Naive thymus-derived CD4-positive, alpha-beta T cell (primary cell): ENCODE measurements at regions not wholly inside any gene's neighbourhood (a gene's known extent, or its start where the extent isn't known, plus 50 kb on each side); places are given as distances from the start of the nearest gene placed in this dataset.

Experiments
- ATAC-seq: fragments of 150-1000 bp; cut with Tn5 transposase; 2 replicates; pipeline ENCODE4 v1.10.0; 2021; ENCODE audit warnings: mild to moderate bottlenecking, moderate library complexity
- CTCF ChIA-PET: fragments of 350-600 bp; sonication (Branson Sonifier 250); formaldehyde crosslinking; loops from one replicate; lab custom pipeline; 2021; ENCODE audit warnings: antibody characterized with exemption; lab: Charles Lee
- POLR2A ChIA-PET: fragments of 350-600 bp; sonication (Branson Sonifier 250); formaldehyde crosslinking; loops from one replicate; lab custom pipeline; 2021; ENCODE audit warnings: antibody characterized with exemption, inconsistent platforms; lab: Charles Lee
- DNase-seq, 9 donors: peaks; one replicate each; pipeline versions ENCODE4 v3.0.0 to v3.0.0-alpha.2; 2020 to 2022; ENCODE audit warnings: mixed read lengths in 1 of 9
- H3K27ac ChIP-seq: one replicate; pipeline ENCODE4 v1.7.0; 2013; ENCODE audit warnings: mild to moderate bottlenecking, low read depth, low read length, moderate library complexity
- H3K27me3 ChIP-seq, 2 donors: one replicate each; pipeline ENCODE4 v1.7.0; 2013; ENCODE audit warnings: low read length in 2 of 2, mild to moderate bottlenecking in 2 of 2, moderate library complexity in 2 of 2; ENCODE audit not compliant: control insufficient read depth in 2 of 2, insufficient read depth in 2 of 2
- H3K36me3 ChIP-seq, 3 experiments: 1 replicate in 2 of 3; 2 replicates in 1 of 3; pipeline ENCODE4 v1.7.0; 2013; ENCODE audit warnings: low read length in 3 of 3, mild to moderate bottlenecking in 3 of 3, moderate library complexity in 1 of 3; ENCODE audit not compliant: insufficient read depth in 3 of 3, control insufficient read depth in 2 of 3
- H3K4me1 ChIP-seq, 2 donors: one replicate each; pipeline ENCODE4 v1.7.0; 2013; ENCODE audit warnings: low read length in 2 of 2, mild to moderate bottlenecking in 2 of 2, moderate library complexity in 1 of 2; ENCODE audit not compliant: control insufficient read depth in 2 of 2, insufficient read depth in 2 of 2
- H3K4me3 ChIP-seq: 2 replicates; pipeline ENCODE4 v1.7.0; 2013; ENCODE audit warnings: mild to moderate bottlenecking, low read length
- H3K9me3 ChIP-seq, 3 experiments: 1 replicate in 2 of 3; 2 replicates in 1 of 3; pipeline ENCODE4 v1.7.0; 2013; ENCODE audit warnings: low read length in 3 of 3; ENCODE audit not compliant: control insufficient read depth in 2 of 3
- H3K27ac Mint-ChIP-seq, 9 donors: one replicate each; pipeline ENCODE4 v1.8.0; 2020 to 2022; ENCODE audit warnings: mixed read lengths in 9 of 9, mild to moderate bottlenecking in 8 of 9, moderate library complexity in 5 of 9, inconsistent platforms in 2 of 9
- H3K27me3 Mint-ChIP-seq, 5 donors: one replicate each; pipeline ENCODE4 v1.8.0; 2021 to 2022; ENCODE audit warnings: mixed read lengths in 5 of 5, mild to moderate bottlenecking in 1 of 5
- H3K36me3 Mint-ChIP-seq, 5 donors: one replicate each; pipeline ENCODE4 v1.8.0; 2020 to 2022; ENCODE audit warnings: mixed read lengths in 5 of 5, mild to moderate bottlenecking in 3 of 5, inconsistent platforms in 1 of 5
- H3K4me1 Mint-ChIP-seq, 7 donors: one replicate each; pipeline ENCODE4 v1.8.0; 2020 to 2022; ENCODE audit warnings: mixed read lengths in 7 of 7, mild to moderate bottlenecking in 3 of 7, inconsistent platforms in 1 of 7
- H3K4me3 Mint-ChIP-seq, 10 donors: one replicate each; pipeline ENCODE4 v1.8.0; 2020 to 2022; ENCODE audit warnings: mild to moderate bottlenecking in 10 of 10, mixed read lengths in 10 of 10, moderate library complexity in 6 of 10, inconsistent platforms in 2 of 10
- H3K9me3 Mint-ChIP-seq, 11 donors: one replicate each; pipeline ENCODE4 v1.8.0; 2020 to 2022; ENCODE audit warnings: mixed read lengths in 11 of 11, mild to moderate bottlenecking in 4 of 11, inconsistent platforms in 1 of 11, moderate library complexity in 1 of 11
- intact Hi-C, 2 donors: fragments of 100-400 bp; cut with micrococcal nuclease; formaldehyde crosslinking; loops; one replicate each; pipeline ENCODE4 v1.15.1; 2023

DNA sequence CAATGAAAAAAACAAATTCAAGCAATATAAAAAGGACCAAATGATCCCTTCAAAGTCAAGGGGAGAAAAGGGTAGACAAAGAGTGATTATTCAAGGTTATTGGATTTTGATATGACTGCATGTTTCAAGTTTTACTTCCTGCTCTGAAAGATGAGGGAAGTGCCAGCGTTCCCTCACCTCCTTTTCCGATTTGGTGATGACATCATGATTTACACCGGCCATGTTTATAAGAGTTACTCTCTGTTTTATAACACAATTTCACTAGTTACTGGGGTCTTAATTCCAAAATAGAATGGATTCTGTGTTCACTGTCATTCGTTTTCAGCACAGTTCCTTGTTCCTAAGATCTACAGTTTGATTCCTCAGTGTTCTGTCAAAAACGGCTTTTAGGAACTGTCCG lies 60.5 kb upstream of the CPXM2 start:
- ChIA-PET POLR2A (no interaction called here), CTCF (no interaction called here)
- H3K9me3 Mint-ChIP-seq: peaks cover 0 to 5% (median 0%) of the 10 kb centered on the region in 11 donors
- Histone ChIP-seq H3K9me3 (no peaks in the 10 kb centered on the region), H3K27ac (no peak overlapping the region), H3K36me3 (no peaks in the 10 kb centered on the region), H3K4me1 (no peaks in the 10 kb centered on the region), H3K4me3 (no peak overlapping the region), H3K27me3 (no peaks in the 10 kb centered on the region)
- H3K27me3 Mint-ChIP-seq: peaks cover 4 to 39% (median 27%) of the 10 kb centered on the region in 5 donors
- no peak for DNase-seq
- no peak for ATAC-seq
- no peak overlapping the region for H3K4me3 Mint-ChIP-seq
- peaks cover 0 to 2% (median 0%) of the 10 kb centered on the region in 7 donors for H3K4me1 Mint-ChIP-seq
- no peaks in the 10 kb centered on the region for H3K36me3 Mint-ChIP-seq
- intact Hi-C loops: no loop called here
- no peak overlapping the region for H3K27ac Mint-ChIP-seq

DNA sequence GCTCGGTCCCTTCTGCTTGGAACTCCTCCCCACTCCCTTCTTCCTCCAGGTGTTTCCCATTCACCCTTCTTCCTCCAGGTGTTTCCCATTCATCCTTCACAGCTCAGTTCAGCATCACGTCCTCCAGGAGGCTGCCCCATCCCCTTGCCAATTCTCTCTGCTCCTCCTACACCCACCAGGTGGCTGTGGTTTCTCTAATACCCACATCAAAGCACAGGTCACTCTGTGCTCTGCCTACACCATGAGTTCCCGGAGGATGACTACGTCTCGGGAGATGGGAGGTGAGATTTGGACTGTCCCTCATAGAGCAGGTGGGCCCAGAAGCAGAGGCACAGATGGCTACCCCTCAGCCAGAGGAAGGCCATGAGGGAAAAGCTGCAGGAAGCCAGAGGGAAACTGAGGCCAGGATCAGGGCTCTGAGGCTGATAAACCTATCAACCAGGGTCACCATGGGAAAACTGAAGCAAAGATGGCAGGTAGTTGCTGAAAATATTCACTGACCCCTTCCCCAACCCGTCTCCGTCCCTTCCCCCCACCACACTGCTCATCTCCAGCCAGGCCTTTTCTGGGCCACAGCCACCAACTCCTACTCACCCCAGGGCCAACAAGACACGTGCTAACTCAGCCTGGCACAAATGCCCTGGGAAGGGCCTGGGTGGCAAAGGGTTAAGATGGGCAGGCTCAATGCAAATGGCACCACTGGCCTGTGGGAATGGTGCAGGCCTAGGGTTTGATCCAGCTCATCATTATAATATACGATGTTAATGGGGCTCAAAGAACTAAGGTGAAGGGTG lies 56.6 kb upstream of the CPXM2 start:
- peaks cover 4 to 44% (median 26%) of the 10 kb centered on the region in 5 donors for H3K27me3 Mint-ChIP-seq
- ChIA-PET CTCF (no interaction called here), POLR2A (no interaction called here)
- H3K4me3 Mint-ChIP-seq: no peak overlapping the region
- H3K27me3 ChIP-seq: no peaks in the 10 kb centered on the region
- H3K9me3 ChIP-seq: no peaks in the 10 kb centered on the region
- no peaks in the 10 kb centered on the region for H3K36me3 ChIP-seq
- no peaks in the 10 kb centered on the region for H3K4me1 ChIP-seq
- DNase-seq: no peak
- no peak overlapping the region for H3K27ac Mint-ChIP-seq
- no peak for ATAC-seq
- peaks cover 0 to 5% (median 0%) of the 10 kb centered on the region in 11 donors for H3K9me3 Mint-ChIP-seq
- no peak overlapping the region for H3K4me3 ChIP-seq
- H3K27ac ChIP-seq: no peak overlapping the region
- H3K4me1 Mint-ChIP-seq: peaks cover 0 to 2% (median 0%) of the 10 kb centered on the region in 7 donors
- intact Hi-C loops: no loop called here
- H3K36me3 Mint-ChIP-seq: no peaks in the 10 kb centered on the region

DNA sequence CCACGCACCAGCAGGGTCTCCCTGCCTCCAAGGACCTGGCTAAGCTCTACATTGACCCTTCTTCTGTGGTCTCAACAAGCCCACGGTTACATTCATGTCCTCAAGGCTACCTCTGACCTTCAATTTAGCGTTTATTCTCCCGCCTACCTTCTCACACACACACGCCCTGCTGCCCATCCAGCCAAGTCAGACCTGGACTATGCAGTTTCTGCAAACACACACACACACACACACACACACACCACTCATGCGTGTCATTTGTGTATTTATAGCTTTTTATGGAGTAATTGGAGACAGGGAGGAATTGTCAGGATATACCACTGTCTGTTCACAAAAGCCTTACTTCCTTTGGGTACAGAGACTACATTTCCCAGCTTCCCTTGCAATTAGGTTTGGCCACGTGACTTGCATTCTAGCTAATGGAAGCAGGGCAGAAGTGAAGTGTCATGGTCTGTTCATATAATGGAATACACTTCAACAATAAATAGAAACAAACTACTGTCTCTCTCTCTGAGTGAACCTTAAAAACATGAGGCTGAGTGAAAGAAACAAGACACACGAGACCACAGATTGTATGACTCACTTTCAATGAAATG lies 53.8 kb upstream of the CPXM2 start:
- Mint-ChIP-seq H3K27ac (no peak overlapping the region), H3K9me3 (peaks cover 0 to 2% (median 0%) of the 10 kb centered on the region in 11 donors), H3K4me1 (peaks cover 0 to 2% (median 0%) of the 10 kb centered on the region in 7 donors), H3K27me3 (peaks cover 0 to 25% (median 14%) of the 10 kb centered on the region in 5 donors), H3K4me3 (no peak overlapping the region), H3K36me3 (no peaks in the 10 kb centered on the region)
- no peaks in the 10 kb centered on the region for H3K4me1 ChIP-seq
- ChIA-PET POLR2A (no interaction called here), CTCF (no interaction called here)
- no peaks in the 10 kb centered on the region for H3K9me3 ChIP-seq
- DNase-seq: no peak
- intact Hi-C loops: no loop called here
- H3K36me3 ChIP-seq: no peaks in the 10 kb centered on the region
- H3K4me3 ChIP-seq: no peak overlapping the region
- no peak overlapping the region for H3K27ac ChIP-seq
- no peaks in the 10 kb centered on the region for H3K27me3 ChIP-seq
- no peak for ATAC-seq

DNA sequence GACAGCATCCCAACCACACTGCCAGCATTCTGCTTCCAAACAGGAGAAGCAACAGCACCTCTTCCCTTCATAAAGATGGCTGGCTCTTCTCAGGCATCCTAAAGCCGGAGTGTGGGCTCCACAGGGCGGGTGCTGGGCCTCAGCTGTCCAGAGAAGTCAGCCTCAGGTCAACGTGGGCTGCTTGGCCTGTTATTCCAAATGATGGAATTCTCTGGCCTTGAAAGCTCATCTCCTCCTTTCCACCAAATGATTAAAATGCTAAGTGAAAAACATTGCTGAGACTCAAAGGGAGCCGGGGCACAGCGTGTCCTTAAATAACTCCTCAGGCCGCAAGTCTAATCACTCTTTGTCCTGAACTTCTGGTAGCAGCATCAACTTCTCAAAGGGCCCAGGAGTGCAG lies 53.1 kb upstream of the CPXM2 start:
- H3K27ac Mint-ChIP-seq: no peak overlapping the region
- intact Hi-C loops: no loop called here

DNA sequence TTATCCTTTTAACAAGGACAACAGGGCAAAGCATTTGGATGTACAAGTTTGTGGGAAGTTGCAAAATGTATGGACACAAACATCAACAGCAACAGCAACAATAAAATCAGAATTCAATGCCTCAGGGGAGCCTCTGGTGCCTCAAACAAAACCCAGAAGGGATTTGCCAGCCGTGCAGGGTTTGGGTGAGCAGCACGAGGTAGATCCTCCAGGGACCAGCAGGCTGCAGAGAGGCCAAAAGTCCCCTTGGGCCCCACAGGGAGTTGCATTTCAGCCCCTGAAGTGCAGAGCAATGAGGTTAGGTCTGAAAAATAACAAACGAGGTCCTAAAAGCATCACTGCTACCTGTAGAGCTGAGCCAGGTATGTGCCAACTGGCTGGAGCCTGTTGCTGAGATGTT lies 51.7 kb upstream of the CPXM2 start:
- ATAC-seq (no peak), DNase-seq (no peak)
- Histone ChIP-seq H3K27me3 (no peaks in the 10 kb centered on the region), H3K9me3 (no peaks in the 10 kb centered on the region), H3K4me1 (no peaks in the 10 kb centered on the region), H3K4me3 (no peak overlapping the region), H3K27ac (no peak overlapping the region), H3K36me3 (no peaks in the 10 kb centered on the region)
- Mint-ChIP-seq H3K9me3 (peaks cover 0 to 2% (median 0%) of the 10 kb centered on the region in 11 donors), H3K36me3 (no peaks in the 10 kb centered on the region), H3K27ac (no peak overlapping the region), H3K4me1 (peaks cover 0 to 2% (median 0%) of the 10 kb centered on the region in 7 donors), H3K4me3 (no peak overlapping the region), H3K27me3 (peaks cover 0 to 13% (median 9%) of the 10 kb centered on the region in 5 donors)
- intact Hi-C loops: no loop called here
- ChIA-PET CTCF (no interaction called here), POLR2A (no interaction called here)

More for the DNA sequence above, 53.1 kb upstream of the CPXM2 start:
- Mint-ChIP-seq H3K9me3 (peaks cover 0 to 2% (median 0%) of the 10 kb centered on the region in 11 donors), H3K27me3 (peaks cover 0 to 25% (median 14%) of the 10 kb centered on the region in 5 donors), H3K36me3 (no peaks in the 10 kb centered on the region), H3K4me3 (no peak overlapping the region), H3K4me1 (peaks cover 0 to 2% (median 0%) of the 10 kb centered on the region in 7 donors)
- Histone ChIP-seq H3K27me3 (no peaks in the 10 kb centered on the region), H3K27ac (no peak overlapping the region), H3K36me3 (no peaks in the 10 kb centered on the region), H3K4me1 (no peaks in the 10 kb centered on the region), H3K9me3 (no peaks in the 10 kb centered on the region), H3K4me3 (no peak overlapping the region)
- no peak for ATAC-seq
- CTCF ChIA-PET: no interaction called here
- DNase-seq: no peak
- POLR2A ChIA-PET: no interaction called here

DNA sequence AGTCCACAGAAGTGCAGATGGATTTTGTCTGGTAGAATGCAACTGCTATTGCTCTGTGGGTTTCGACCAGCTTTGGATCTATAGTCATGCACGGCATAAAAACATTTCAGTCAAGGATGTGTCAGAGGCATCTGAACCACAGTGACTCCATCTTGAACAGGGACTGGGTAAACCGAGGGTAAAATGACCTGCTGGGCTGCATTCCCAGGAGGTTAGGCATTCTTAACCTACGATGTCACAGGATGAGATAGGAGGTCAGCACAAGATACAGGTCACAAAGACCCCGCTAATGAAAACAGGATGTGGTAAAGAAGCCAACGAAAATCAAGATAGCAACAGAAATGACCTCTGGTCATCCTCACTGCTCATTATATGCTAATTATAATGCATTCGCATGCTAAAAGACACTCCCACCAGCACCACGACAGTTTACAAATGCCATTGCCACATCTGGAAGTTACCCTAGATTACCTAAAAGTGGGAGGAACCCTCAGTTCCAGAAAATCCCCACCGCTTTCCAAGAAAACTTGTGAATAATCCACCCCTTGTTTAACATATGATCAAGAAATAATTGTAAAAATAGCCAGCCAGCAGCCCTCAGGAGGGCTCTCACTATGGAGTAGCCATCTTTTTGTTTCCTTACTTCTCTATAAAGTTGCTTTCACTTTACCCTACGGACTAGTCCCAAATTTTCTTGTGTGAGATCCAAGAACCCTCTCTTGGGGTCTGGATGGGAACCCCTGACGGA lies 50.7 kb upstream of the CPXM2 start:
- no peaks in the 10 kb centered on the region for H3K4me1 ChIP-seq
- H3K36me3 Mint-ChIP-seq: no peaks in the 10 kb centered on the region
- H3K4me1 Mint-ChIP-seq: no peaks in the 10 kb centered on the region
- H3K9me3 ChIP-seq: no peaks in the 10 kb centered on the region
- H3K36me3 ChIP-seq: no peaks in the 10 kb centered on the region
- peaks cover 0 to 7% (median 0%) of the 10 kb centered on the region in 5 donors for H3K27me3 Mint-ChIP-seq
- intact Hi-C loops: no loop called here
- H3K27ac Mint-ChIP-seq: no peak overlapping the region
- H3K4me3 ChIP-seq: no peak overlapping the region
- no peak overlapping the region for H3K4me3 Mint-ChIP-seq
- H3K27ac ChIP-seq: no peak overlapping the region
- POLR2A ChIA-PET: no interaction called here
- peaks cover 0 to 3% (median 0%) of the 10 kb centered on the region in 11 donors for H3K9me3 Mint-ChIP-seq
- CTCF ChIA-PET: no interaction called here
- H3K27me3 ChIP-seq: no peaks in the 10 kb centered on the region
- ATAC-seq (peak; percentile 22), DNase-seq (no peak)
